Naive B cell (primary cell): ENCODE measurements at regions not wholly inside any gene's neighbourhood (a gene's known extent, or its start where the extent isn't known, plus 50 kb on each side); places are given as distances from the start of the nearest gene placed in this dataset.
"Not testable (repeated sequence)": the region's sequence is repeated elsewhere in the genome, so short reads cannot be mapped to it uniquely, and the experiment has no call there.

ENCODE experiments used
- ATAC-seq, 2 donors: fragments of 150-1000 bp; cut with Tn5 transposase; 2 replicates each; pipeline ENCODE4 v1.10.0; 2021; ENCODE audit warnings: low read depth in 2 of 2, mild to moderate bottlenecking in 2 of 2, moderate library complexity in 2 of 2
- DNase-seq: peaks from one replicate; pipeline ENCODE4 v3.0.0; 2022
- H3K27ac Mint-ChIP-seq, 6 donors: one replicate each; pipeline ENCODE4 v1.8.0; 2020 to 2022; ENCODE audit warnings: mild to moderate bottlenecking in 6 of 6, mixed read lengths in 6 of 6, moderate library complexity in 5 of 6, inconsistent platforms in 2 of 6
- H3K27me3 Mint-ChIP-seq, 3 donors: one replicate each; pipeline ENCODE4 v1.8.0; 2021 to 2022; ENCODE audit warnings: mixed read lengths in 3 of 3, mild to moderate bottlenecking in 1 of 3
- H3K36me3 Mint-ChIP-seq, 2 donors: one replicate each; pipeline ENCODE4 v1.8.0; 2020 to 2022; ENCODE audit warnings: mixed read lengths in 2 of 2, inconsistent platforms in 1 of 2, mild to moderate bottlenecking in 1 of 2
- H3K4me1 Mint-ChIP-seq, 3 donors: one replicate each; pipeline ENCODE4 v1.8.0; 2020 to 2022; ENCODE audit warnings: mixed read lengths in 3 of 3, inconsistent platforms in 1 of 3, mild to moderate bottlenecking in 1 of 3, moderate library complexity in 1 of 3
- H3K4me3 Mint-ChIP-seq, 8 donors: one replicate each; pipeline ENCODE4 v1.8.0; 2020 to 2022; ENCODE audit warnings: mild to moderate bottlenecking in 8 of 8, mixed read lengths in 8 of 8, moderate library complexity in 8 of 8, inconsistent platforms in 2 of 8
- H3K9me3 Mint-ChIP-seq, 7 donors: one replicate each; pipeline ENCODE4 v1.8.0; 2020 to 2022; ENCODE audit warnings: mixed read lengths in 7 of 7, mild to moderate bottlenecking in 5 of 7, inconsistent platforms in 2 of 7, moderate library complexity in 1 of 7

DNA sequence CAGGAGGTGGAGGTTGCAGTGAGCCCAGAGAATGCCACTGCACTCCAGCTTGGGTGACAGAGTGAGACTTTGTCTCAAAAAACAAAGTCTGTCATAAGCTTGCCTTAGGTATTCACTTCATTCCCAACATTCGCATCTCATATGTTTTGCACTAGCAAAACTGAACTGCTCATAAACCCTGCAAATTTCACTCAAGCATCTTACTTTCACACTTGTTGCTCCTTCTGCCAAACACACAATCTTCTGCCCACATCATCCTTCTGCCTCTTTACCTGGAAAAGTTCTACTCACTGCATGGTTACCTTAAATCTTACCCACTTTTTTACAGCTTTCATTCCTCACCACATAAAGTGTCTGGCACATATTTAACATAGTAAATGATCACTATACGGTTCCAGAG lies 152.5 kb downstream of the USP22 start:
- Mint-ChIP-seq H3K27me3 (peaks cover 21 to 24% (median 24%) of the 10 kb centered on the region in 3 donors), H3K4me1 (no peaks in the 10 kb centered on the region), H3K36me3 (no peaks in the 10 kb centered on the region), H3K9me3 (no peaks in the 10 kb centered on the region), H3K27ac (no peak overlapping the region), H3K4me3 (peak overlapping the region in 1 of 8 donors; percentile 1)
- ATAC-seq (no peak), DNase-seq (no peak)

- peaks cover 8 to 27% (median 12%) of the 10 kb centered on the region in 3 donors for H3K27me3 Mint-ChIP-seq
- ATAC-seq, H3K36me3 Mint-ChIP-seq, H3K4me3 Mint-ChIP-seq, H3K4me1 Mint-ChIP-seq, H3K9me3 Mint-ChIP-seq, DNase-seq, H3K27ac Mint-ChIP-seq: not testable (repeated sequence)
These were observed 147.4 kb downstream of the USP22 start for GRCh38 chr17:20895426-20895825.

GRCh38 chr17:20896153-20896649 lies 146.6 kb downstream of the USP22 start:
- ATAC-seq, result peak; percentile 50 to 65
- peaks cover 6 to 24% (median 8%) of the 10 kb centered on the region in 3 donors for H3K27me3 Mint-ChIP-seq
- H3K36me3 Mint-ChIP-seq, result no peaks in the 10 kb centered on the region
- DNase-seq, result peak; percentile 21
- peak overlapping the region in 2 of 8 donors; percentile 5 to 44 for H3K4me3 Mint-ChIP-seq
- H3K4me1 Mint-ChIP-seq, result peaks cover 0 to 4% (median 0%) of the 10 kb centered on the region in 3 donors
- H3K9me3 Mint-ChIP-seq, result no peaks in the 10 kb centered on the region
- no peak overlapping the region for H3K27ac Mint-ChIP-seq

DNA sequence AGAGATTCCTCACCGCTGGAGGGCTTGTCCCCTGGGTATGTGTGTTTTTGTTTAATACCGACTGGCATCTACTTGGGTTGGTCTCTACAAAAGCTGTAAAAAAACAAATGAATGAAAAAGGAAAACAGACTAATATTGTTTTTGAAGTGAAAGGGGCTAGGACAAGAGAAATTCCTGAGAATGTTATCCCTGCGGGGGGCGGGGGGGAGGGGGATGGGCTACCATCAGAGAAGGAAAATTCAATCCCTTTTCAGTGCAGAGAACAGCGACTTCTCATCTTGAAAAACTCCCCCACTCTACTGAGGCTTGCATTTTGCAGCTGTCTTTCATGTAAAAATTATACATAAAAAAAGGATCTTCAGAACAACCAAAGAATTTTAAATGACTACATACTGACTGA lies 144.1 kb downstream of the USP22 start:
- H3K36me3 Mint-ChIP-seq, H3K27ac Mint-ChIP-seq, H3K9me3 Mint-ChIP-seq, H3K4me1 Mint-ChIP-seq, DNase-seq, ATAC-seq, H3K4me3 Mint-ChIP-seq: not testable (repeated sequence)
- peaks cover 24 to 45% (median 31%) of the 10 kb centered on the region in 3 donors for H3K27me3 Mint-ChIP-seq

DNA sequence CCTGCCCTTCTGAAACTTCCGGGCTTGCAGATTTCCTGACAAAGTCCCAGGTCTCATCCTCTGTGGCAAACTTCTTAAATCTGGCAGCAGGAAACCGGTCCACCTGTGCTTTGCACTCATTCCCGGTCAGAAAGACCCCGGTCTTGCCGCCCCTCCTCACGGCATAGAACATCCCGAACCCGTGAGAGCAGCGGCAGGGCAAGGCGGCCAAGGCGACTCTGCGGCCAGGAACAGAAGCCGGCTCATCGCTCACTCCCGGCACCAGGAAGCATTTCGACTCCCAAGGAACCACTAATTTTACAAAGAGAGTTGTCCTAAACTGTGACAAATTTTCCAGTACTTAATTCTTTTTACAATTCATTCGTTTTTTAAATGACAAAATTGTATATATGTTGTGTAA lies 140.3 kb downstream of the USP22 start:
- not testable (repeated sequence) for DNase-seq, ATAC-seq, H3K36me3 Mint-ChIP-seq, H3K9me3 Mint-ChIP-seq, H3K4me3 Mint-ChIP-seq, H3K27ac Mint-ChIP-seq, H3K4me1 Mint-ChIP-seq
- peaks cover 27 to 33% (median 27%) of the 10 kb centered on the region in 3 donors for H3K27me3 Mint-ChIP-seq

DNA sequence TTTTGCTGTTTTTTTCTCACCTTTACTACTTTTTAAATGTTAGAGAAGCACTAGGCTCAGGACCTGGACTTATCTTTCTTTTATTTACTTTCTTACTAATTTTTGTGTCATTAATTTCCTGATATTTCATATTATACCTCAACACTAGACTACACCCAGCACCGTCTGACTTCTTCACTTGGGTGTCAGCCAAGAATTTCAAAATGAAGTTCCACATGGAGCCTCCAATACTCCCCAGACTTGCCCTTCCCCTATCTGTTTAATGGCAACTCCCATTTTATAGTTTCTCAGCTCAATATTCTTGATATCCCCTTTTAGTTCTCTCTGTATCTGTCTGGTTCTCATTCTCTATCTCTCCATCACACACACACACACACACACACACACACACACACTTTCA lies 139.3 kb downstream of the USP22 start:
- Mint-ChIP-seq H3K27ac (peak overlapping the region in 2 of 6 donors; percentile 5 to 17), H3K27me3 (peaks cover 23 to 29% (median 27%) of the 10 kb centered on the region in 3 donors)
- H3K4me3 Mint-ChIP-seq, H3K36me3 Mint-ChIP-seq, H3K9me3 Mint-ChIP-seq, ATAC-seq, H3K4me1 Mint-ChIP-seq, DNase-seq: not testable (repeated sequence)

DNA sequence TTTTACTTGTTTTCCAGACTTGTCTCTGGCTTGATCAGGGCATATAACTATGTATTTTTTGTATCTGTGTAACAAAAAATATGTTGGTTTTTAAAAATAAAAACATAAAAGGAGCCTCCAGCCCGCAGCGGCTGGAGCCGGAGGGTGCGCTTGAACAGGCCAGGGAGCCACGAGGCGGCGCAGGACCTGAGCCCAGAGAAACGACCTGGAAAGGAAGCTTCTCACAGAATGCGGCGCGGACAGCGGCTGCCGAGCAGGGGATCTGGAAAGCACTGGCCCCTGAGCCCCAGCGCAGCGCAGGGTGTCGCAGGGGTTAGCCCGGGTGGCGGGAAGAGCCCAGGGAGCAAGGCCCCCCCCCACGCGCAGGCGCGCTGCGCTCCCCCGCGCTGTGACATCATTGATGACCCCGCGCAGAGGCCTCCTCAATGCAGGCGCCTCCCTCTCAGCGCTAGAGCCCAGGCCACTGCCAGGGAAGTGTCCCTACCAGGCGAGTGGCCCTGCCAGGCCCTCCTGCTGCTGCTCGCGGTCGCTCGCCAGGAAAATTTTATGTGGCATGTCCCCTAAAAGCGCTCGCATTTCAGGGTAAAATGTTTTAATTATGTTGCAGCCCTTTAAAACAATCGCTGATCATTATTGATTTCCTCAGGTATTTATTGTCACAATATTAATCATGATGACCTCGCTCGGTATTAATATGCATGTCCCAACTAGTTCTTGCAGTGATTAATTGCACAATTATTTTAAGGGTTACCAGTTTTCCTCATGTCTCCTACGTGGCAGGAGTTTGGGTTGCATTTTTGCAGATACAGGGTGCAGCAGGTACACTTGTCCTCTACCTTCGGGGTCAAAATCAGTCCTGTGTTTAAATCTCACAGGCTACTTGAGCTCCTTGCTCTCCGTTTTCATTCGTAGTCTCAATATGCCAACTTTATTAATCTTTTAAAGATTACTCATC lies 134.2 kb downstream of the USP22 start:
- H3K4me3 Mint-ChIP-seq, result peak overlapping the region; percentile 74 to 92 (median 84)
- ATAC-seq, result peak; percentile 97 to 98

GRCh38 chr17:20914658-20915057 lies 128.2 kb downstream of the USP22 start:
- DNase-seq (peak; percentile 10), ATAC-seq (no peak)
- Mint-ChIP-seq H3K4me1 (peaks cover 0 to 18% (median 3%) of the 10 kb centered on the region in 3 donors), H3K4me3 (peak overlapping the region in 2 of 8 donors; percentile 69 to 88), H3K36me3 (no peaks in the 10 kb centered on the region), H3K27me3 (peaks cover 5 to 13% (median 12%) of the 10 kb centered on the region in 3 donors), H3K27ac (peak overlapping the region in 1 of 6 donors; percentile 42), H3K9me3 (peaks cover 0 to 9% (median 0%) of the 10 kb centered on the region in 7 donors)

More for the DNA sequence above, 134.2 kb downstream of the USP22 start:
- peak overlapping the region in 2 of 6 donors; percentile 54 to 70 for H3K27ac Mint-ChIP-seq
- H3K4me1 Mint-ChIP-seq, result peaks cover 0 to 7% (median 5%) of the 10 kb centered on the region in 3 donors
- H3K9me3 Mint-ChIP-seq, result no peaks in the 10 kb centered on the region
- H3K36me3 Mint-ChIP-seq, result no peaks in the 10 kb centered on the region
- peaks cover 5 to 9% (median 6%) of the 10 kb centered on the region in 3 donors for H3K27me3 Mint-ChIP-seq
- peak; percentile 69 for DNase-seq

DNA sequence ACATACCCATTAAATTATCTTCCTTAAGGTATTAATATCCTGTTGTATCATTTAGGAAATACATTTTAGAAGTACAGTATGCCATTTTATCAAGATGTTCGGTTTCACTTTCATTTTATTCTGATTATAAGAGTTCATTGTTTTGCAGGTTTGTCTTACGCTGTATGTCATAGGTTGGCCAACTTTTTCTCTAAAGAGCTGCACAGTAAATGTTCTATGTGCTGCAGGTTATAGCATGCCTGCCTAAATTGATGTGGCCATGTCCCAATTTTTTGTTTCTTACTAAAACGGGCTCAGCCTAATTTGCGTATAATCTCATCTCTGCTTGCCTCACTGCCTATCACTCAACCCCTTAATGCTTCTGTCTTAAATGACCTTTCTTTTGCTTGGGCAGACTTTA lies 126.4 kb downstream of the USP22 start:
- Mint-ChIP-seq H3K4me1 (peaks cover 0 to 18% (median 3%) of the 10 kb centered on the region in 3 donors), H3K9me3 (peaks cover 0 to 9% (median 0%) of the 10 kb centered on the region in 7 donors), H3K4me3 (no peak overlapping the region), H3K27ac (no peak overlapping the region), H3K36me3 (no peaks in the 10 kb centered on the region), H3K27me3 (peaks cover 5 to 25% (median 21%) of the 10 kb centered on the region in 3 donors)
- ATAC-seq, result no peak
- DNase-seq, result no peak

- DNase-seq, H3K36me3 Mint-ChIP-seq, H3K9me3 Mint-ChIP-seq, H3K4me3 Mint-ChIP-seq, ATAC-seq, H3K27ac Mint-ChIP-seq: not testable (repeated sequence)
- peaks cover 5 to 28% (median 25%) of the 10 kb centered on the region in 3 donors for H3K27me3 Mint-ChIP-seq
- H3K4me1 Mint-ChIP-seq, result peaks cover 0 to 18% (median 3%) of the 10 kb centered on the region in 3 donors
These were observed 125.1 kb downstream of the USP22 start for GRCh38 chr17:20917610-20918306.

DNA sequence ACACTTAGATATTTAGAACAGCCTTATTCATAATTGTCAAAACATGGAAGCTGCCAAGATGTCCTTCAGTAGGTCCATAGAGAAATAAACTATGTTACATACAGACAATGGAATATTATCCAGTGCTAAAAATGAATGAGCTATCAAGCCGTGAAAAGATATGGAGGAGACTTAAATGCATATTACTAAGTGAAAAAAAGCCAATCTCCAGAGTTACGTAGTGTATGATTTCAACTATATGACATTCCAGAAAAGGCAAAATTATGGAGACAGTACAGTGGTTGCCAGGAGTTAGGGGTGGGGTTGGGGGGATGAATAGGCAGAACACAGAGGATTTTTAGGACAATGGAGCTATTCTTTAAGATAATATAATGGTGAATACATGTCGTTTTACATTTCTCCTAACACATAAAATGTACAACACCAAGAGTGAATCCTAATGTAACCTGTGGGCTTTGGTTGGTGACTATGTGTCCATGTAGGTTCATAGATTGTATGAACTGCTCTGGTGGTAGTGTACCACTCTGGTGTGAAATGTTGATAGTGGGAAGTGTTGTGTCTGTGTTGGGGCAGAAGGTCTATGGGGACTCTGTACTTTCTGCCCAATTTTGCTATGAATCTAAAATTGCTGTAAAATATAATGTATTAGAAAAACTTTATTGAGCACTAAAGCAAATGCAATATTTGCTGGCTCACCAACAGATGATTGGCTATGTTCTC lies 122.6 kb downstream of the USP22 start:
- no peak overlapping the region for H3K4me3 Mint-ChIP-seq
- peaks cover 9 to 28% (median 25%) of the 10 kb centered on the region in 3 donors for H3K27me3 Mint-ChIP-seq
- H3K4me1 Mint-ChIP-seq, result peaks cover 0 to 13% (median 3%) of the 10 kb centered on the region in 3 donors
- ATAC-seq, result no peak
- H3K27ac Mint-ChIP-seq, result no peak overlapping the region
- H3K9me3 Mint-ChIP-seq, result peaks cover 0 to 9% (median 0%) of the 10 kb centered on the region in 7 donors
- no peaks in the 10 kb centered on the region for H3K36me3 Mint-ChIP-seq
- no peak for DNase-seq

DNA sequence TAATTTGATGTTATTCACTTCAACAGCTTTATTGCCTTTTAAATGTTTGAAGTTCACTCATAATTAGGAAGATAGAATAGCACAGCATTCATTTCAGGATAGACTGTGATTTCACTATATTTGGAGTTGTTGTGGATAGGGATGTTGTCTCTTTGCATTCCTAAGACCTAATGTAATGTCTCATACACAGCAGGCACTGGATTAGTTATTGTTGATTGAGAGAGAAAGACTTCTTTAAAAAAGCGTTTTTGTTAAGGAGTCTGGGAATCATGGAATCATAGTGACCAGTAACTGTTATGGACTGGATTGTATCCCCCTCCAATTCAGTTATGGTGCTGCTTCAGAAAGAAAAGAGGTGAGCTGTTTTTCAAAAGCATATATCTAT lies 122.0 kb downstream of the USP22 start:
- no peak overlapping the region for H3K27ac Mint-ChIP-seq
- peaks cover 9 to 28% (median 25%) of the 10 kb centered on the region in 3 donors for H3K27me3 Mint-ChIP-seq
- peaks cover 0 to 9% (median 0%) of the 10 kb centered on the region in 7 donors for H3K9me3 Mint-ChIP-seq
- H3K4me3 Mint-ChIP-seq, result no peak overlapping the region
- no peak for DNase-seq
- peaks cover 0 to 14% (median 3%) of the 10 kb centered on the region in 3 donors for H3K4me1 Mint-ChIP-seq
- no peak for ATAC-seq
- no peaks in the 10 kb centered on the region for H3K36me3 Mint-ChIP-seq
